Activated naive CD8-positive, alpha-beta T cell treated with anti-CD3 and anti-CD28 coated beads, Interleukin-2, amount 10 ng/mL, durations not matched to agents 7 days and 5 days (primary cell): ENCODE measurements at regions not wholly inside any gene's neighbourhood (a gene's known extent, or its start where the extent isn't known, plus 50 kb on each side); places are given as distances from the start of the nearest gene placed in this dataset.
"Not testable (repeated sequence)": the region's sequence is repeated elsewhere in the genome, so short reads cannot be mapped to it uniquely, and the experiment has no call there.

Experiments used
- ATAC-seq: fragments of 150-1000 bp; cut with Tn5 transposase; one replicate; pipeline ENCODE4 v1.10.0; 2021; ENCODE audit warnings: low read depth, moderate library complexity
- POLR2A ChIA-PET: fragments of 350-600 bp; sonication (Branson Sonifier 250); formaldehyde crosslinking; loops from one replicate; lab custom pipeline; 2021; ENCODE audit warnings: antibody characterized with exemption; lab: Charles Lee
- DNase-seq: peaks from one replicate; pipeline ENCODE4 v3.0.0; 2021
- H3K27ac Mint-ChIP-seq: one replicate; pipeline ENCODE4 v1.8.0; 2022; ENCODE audit warnings: mild to moderate bottlenecking, mixed read lengths
- H3K27me3 Mint-ChIP-seq: one replicate; pipeline ENCODE4 v1.8.0; 2022; ENCODE audit warnings: mild to moderate bottlenecking, moderate library complexity, mixed read lengths
- H3K36me3 Mint-ChIP-seq: one replicate; pipeline ENCODE4 v1.8.0; 2021; ENCODE audit warnings: mild to moderate bottlenecking, mixed read lengths
- H3K4me1 Mint-ChIP-seq: one replicate; pipeline ENCODE4 v1.8.0; 2021; ENCODE audit warnings: mixed read lengths
- H3K4me3 Mint-ChIP-seq: one replicate; pipeline ENCODE4 v1.8.0; 2022; ENCODE audit warnings: mild to moderate bottlenecking, moderate library complexity, mixed read lengths
- H3K9me3 Mint-ChIP-seq: one replicate; pipeline ENCODE4 v1.8.0; 2021; ENCODE audit warnings: mixed read lengths

- DNase-seq (no peak), ATAC-seq (no peak)
- peaks cover 10% of the 10 kb centered on the region for H3K27me3 Mint-ChIP-seq
- no peaks in the 10 kb centered on the region for H3K4me1 Mint-ChIP-seq
- no peaks in the 10 kb centered on the region for H3K9me3 Mint-ChIP-seq
- POLR2A ChIA-PET: no interaction called here
- no peaks in the 10 kb centered on the region for H3K36me3 Mint-ChIP-seq
- H3K27ac Mint-ChIP-seq: no peak overlapping the region
- H3K4me3 Mint-ChIP-seq: no peak overlapping the region
These were observed 172.2 kb upstream of the HEY2 start for GRCh38 chr6:125577124-125577662.

GRCh38 chr6:125584468-125584939, 164.9 kb upstream of the HEY2 start:
- H3K4me3 Mint-ChIP-seq: no peak overlapping the region
- POLR2A ChIA-PET: no interaction called here
- H3K4me1 Mint-ChIP-seq: no peaks in the 10 kb centered on the region
- no peak for ATAC-seq
- no peak for DNase-seq
- H3K36me3 Mint-ChIP-seq: no peaks in the 10 kb centered on the region
- H3K27ac Mint-ChIP-seq: no peak overlapping the region
- no peaks in the 10 kb centered on the region for H3K9me3 Mint-ChIP-seq
- peaks cover 17% of the 10 kb centered on the region for H3K27me3 Mint-ChIP-seq

- ATAC-seq (no peak), DNase-seq (no peak)
- Mint-ChIP-seq H3K4me1 (no peaks in the 10 kb centered on the region), H3K27ac (no peak overlapping the region), H3K9me3 (no peaks in the 10 kb centered on the region), H3K27me3 (peaks cover 15% of the 10 kb centered on the region), H3K4me3 (no peak overlapping the region), H3K36me3 (no peaks in the 10 kb centered on the region)
- POLR2A ChIA-PET: no interaction called here
These were observed 164.0 kb upstream of the HEY2 start for GRCh38 chr6:125585470-125585869.

- H3K4me1 Mint-ChIP-seq: no peaks in the 10 kb centered on the region
- no peaks in the 10 kb centered on the region for H3K9me3 Mint-ChIP-seq
- no peak for DNase-seq
- no peak for ATAC-seq
- POLR2A ChIA-PET: no interaction called here
- H3K27me3 Mint-ChIP-seq: peaks cover 15% of the 10 kb centered on the region
- H3K27ac Mint-ChIP-seq: no peak overlapping the region
- H3K4me3 Mint-ChIP-seq: no peak overlapping the region
- H3K36me3 Mint-ChIP-seq: no peaks in the 10 kb centered on the region
These were observed 163.4 kb upstream of the HEY2 start for GRCh38 chr6:125586074-125586473.

- no peak for DNase-seq
- ATAC-seq: no peak
- H3K27ac Mint-ChIP-seq: no peak overlapping the region
- no peaks in the 10 kb centered on the region for H3K36me3 Mint-ChIP-seq
- peaks cover 12% of the 10 kb centered on the region for H3K27me3 Mint-ChIP-seq
- no peak overlapping the region for H3K4me3 Mint-ChIP-seq
- H3K9me3 Mint-ChIP-seq: no peaks in the 10 kb centered on the region
- H3K4me1 Mint-ChIP-seq: no peaks in the 10 kb centered on the region
- POLR2A ChIA-PET: no interaction called here
These were observed 162.8 kb upstream of the HEY2 start for GRCh38 chr6:125586605-125587004.

- H3K36me3 Mint-ChIP-seq: no peaks in the 10 kb centered on the region
- no peaks in the 10 kb centered on the region for H3K9me3 Mint-ChIP-seq
- DNase-seq: no peak
- POLR2A ChIA-PET: no interaction called here
- no peak overlapping the region for H3K27ac Mint-ChIP-seq
- no peak for ATAC-seq
- H3K4me3 Mint-ChIP-seq: no peak overlapping the region
- H3K27me3 Mint-ChIP-seq: peaks cover 4% of the 10 kb centered on the region
- no peaks in the 10 kb centered on the region for H3K4me1 Mint-ChIP-seq
These were observed 161.5 kb upstream of the HEY2 start for GRCh38 chr6:125587666-125588632.

GRCh38 chr6:125591796-125592195, 157.6 kb upstream of the HEY2 start:
- POLR2A ChIA-PET, H3K9me3 Mint-ChIP-seq, H3K27ac Mint-ChIP-seq, H3K27me3 Mint-ChIP-seq, H3K4me3 Mint-ChIP-seq, H3K4me1 Mint-ChIP-seq, H3K36me3 Mint-ChIP-seq, DNase-seq, ATAC-seq: not testable (repeated sequence)

- POLR2A ChIA-PET: no interaction called here
- Mint-ChIP-seq H3K4me3 (no peak overlapping the region), H3K36me3 (no peaks in the 10 kb centered on the region), H3K27me3 (peaks cover 6% of the 10 kb centered on the region), H3K9me3 (no peaks in the 10 kb centered on the region), H3K27ac (no peak overlapping the region), H3K4me1 (no peaks in the 10 kb centered on the region)
- DNase-seq: no peak
- ATAC-seq: no peak
These were observed 155.7 kb upstream of the HEY2 start for GRCh38 chr6:125593746-125594145.

GRCh38 chr6:125596020-125596419, 153.4 kb upstream of the HEY2 start:
- no peaks in the 10 kb centered on the region for H3K9me3 Mint-ChIP-seq
- H3K4me1 Mint-ChIP-seq: no peaks in the 10 kb centered on the region
- no peaks in the 10 kb centered on the region for H3K36me3 Mint-ChIP-seq
- no peak overlapping the region for H3K27ac Mint-ChIP-seq
- peaks cover 9% of the 10 kb centered on the region for H3K27me3 Mint-ChIP-seq
- no peak overlapping the region for H3K4me3 Mint-ChIP-seq
- POLR2A ChIA-PET: no interaction called here
- no peak for ATAC-seq
- DNase-seq: no peak

GRCh38 chr6:125597411-125598253, 151.8 kb upstream of the HEY2 start:
- H3K9me3 Mint-ChIP-seq: no peaks in the 10 kb centered on the region

GRCh38 chr6:125598422-125598821, 151.0 kb upstream of the HEY2 start:
- Mint-ChIP-seq H3K4me1 (no peaks in the 10 kb centered on the region), H3K36me3 (no peaks in the 10 kb centered on the region), H3K27me3 (peaks cover 14% of the 10 kb centered on the region), H3K4me3 (no peak overlapping the region), H3K27ac (no peak overlapping the region), H3K9me3 (no peaks in the 10 kb centered on the region)
- no peak for ATAC-seq
- POLR2A ChIA-PET: no interaction called here
- DNase-seq: no peak

More at GRCh38 chr6:125597411-125598253, 151.8 kb upstream of the HEY2 start:
- H3K27ac Mint-ChIP-seq: no peak overlapping the region
- H3K4me1 Mint-ChIP-seq: no peaks in the 10 kb centered on the region
- H3K27me3 Mint-ChIP-seq: peaks cover 12% of the 10 kb centered on the region
- no peaks in the 10 kb centered on the region for H3K36me3 Mint-ChIP-seq
- DNase-seq (no peak), ATAC-seq (no peak)
- POLR2A ChIA-PET: no interaction called here
- H3K4me3 Mint-ChIP-seq: no peak overlapping the region

GRCh38 chr6:125604257-125604656, 145.2 kb upstream of the HEY2 start:
- no peak overlapping the region for H3K27ac Mint-ChIP-seq
- POLR2A ChIA-PET: no interaction called here
- H3K4me3 Mint-ChIP-seq: no peak overlapping the region
- DNase-seq (no peak), ATAC-seq (no peak)
- no peaks in the 10 kb centered on the region for H3K36me3 Mint-ChIP-seq
- no peaks in the 10 kb centered on the region for H3K9me3 Mint-ChIP-seq
- no peaks in the 10 kb centered on the region for H3K4me1 Mint-ChIP-seq
- peaks cover 14% of the 10 kb centered on the region for H3K27me3 Mint-ChIP-seq

GRCh38 chr6:125611573-125612344, 137.7 kb upstream of the HEY2 start:
- Mint-ChIP-seq H3K4me1 (no peaks in the 10 kb centered on the region), H3K9me3 (no peaks in the 10 kb centered on the region), H3K4me3 (no peak overlapping the region), H3K27ac (no peak overlapping the region), H3K36me3 (no peaks in the 10 kb centered on the region), H3K27me3 (peaks cover 15% of the 10 kb centered on the region)
- POLR2A ChIA-PET: no interaction called here
- DNase-seq (no peak), ATAC-seq (no peak)
